ENCODE measurements at regions not wholly inside any gene's neighbourhood (a gene's known extent, or its start where the extent isn't known, plus 50 kb on each side); places are given as distances from the start of the nearest gene placed in this dataset.

GRCh38 chr13:106008540-106008939 lies 526.9 kb downstream of the EFNB2 start:
- no peak overlapping the region for H3K4me3 ChIP-seq (replicated peaks in 1 of 2; ENCODE audit: low read depth in 2 of 2, low read length in 2 of 2)
- TF ChIP-seq CTCF (IDR thresholded peaks at IDR 0.05; ENCODE audit: low read depth, low read length) = no peak
- DNase-seq (ENCODE audit: low read depth in 2 of 2) = no peak

- H3K4me3 ChIP-seq (replicated peaks in 1 of 2; ENCODE audit: low read depth in 2 of 2, low read length in 2 of 2) = no peak overlapping the region
- DNase-seq (ENCODE audit: low read depth in 2 of 2) = no peak
- TF ChIP-seq CTCF (IDR thresholded peaks at IDR 0.05; ENCODE audit: low read depth, low read length) = no peak
Observed at GRCh38 chr13:106007156-106007555, 528.3 kb downstream of the EFNB2 start.

GRCh38 chr13:106003651-106004050 lies 531.8 kb downstream of the EFNB2 start:
- TF ChIP-seq CTCF (IDR thresholded peaks at IDR 0.05; ENCODE audit: low read depth, low read length) = no peak
- DNase-seq (ENCODE audit: low read depth in 2 of 2) = no peak

GRCh38 chr13:106001443-106001842 lies 534.0 kb downstream of the EFNB2 start:
- no peak for DNase-seq (ENCODE audit: low read depth in 2 of 2)
- no peak overlapping the region for H3K4me3 ChIP-seq (replicated peaks in 1 of 2; ENCODE audit: low read depth in 2 of 2, low read length in 2 of 2)
- no peak for TF ChIP-seq CTCF (IDR thresholded peaks at IDR 0.05; ENCODE audit: low read depth, low read length)

More at GRCh38 chr13:106003651-106004050, 531.8 kb downstream of the EFNB2 start:
- no peak overlapping the region for H3K4me3 ChIP-seq (replicated peaks in 1 of 2; ENCODE audit: low read depth in 2 of 2, low read length in 2 of 2)

- TF ChIP-seq CTCF (IDR thresholded peaks at IDR 0.05; ENCODE audit: low read depth, low read length) = no peak
- peak in 1 of 2 donors; percentile 6 for DNase-seq (ENCODE audit: low read depth in 2 of 2)
- no peak overlapping the region for H3K4me3 ChIP-seq (replicated peaks in 1 of 2; ENCODE audit: low read depth in 2 of 2, low read length in 2 of 2)
Observed at GRCh38 chr13:105997581-105998550, 537.6 kb downstream of the EFNB2 start.

- no peak for DNase-seq (ENCODE audit: low read depth in 2 of 2)
- no peak for TF ChIP-seq CTCF (IDR thresholded peaks at IDR 0.05; ENCODE audit: low read depth, low read length)
Observed at GRCh38 chr13:105996391-105997025, 539.0 kb downstream of the EFNB2 start.

More at GRCh38 chr13:105996391-105997025, 539.0 kb downstream of the EFNB2 start:
- H3K4me3 ChIP-seq (replicated peaks in 1 of 2; ENCODE audit: low read depth in 2 of 2, low read length in 2 of 2) = no peak overlapping the region
